ENCODE measurements at regions not wholly inside any gene's neighbourhood (a gene's known extent, or its start where the extent isn't known, plus 50 kb on each side); places are given as distances from the start of the nearest gene placed in this dataset.

- TF ChIP-seq POLR2A (conservative IDR thresholded peaks at IDR 0.05): no peak
- TF ChIP-seq KDM4B (IDR thresholded peaks at IDR 0.05; ENCODE audit: borderline replicate concordance in 2 of 2, low read depth in 1 of 2): no peak
- TF ChIP-seq TCF7L2 (IDR thresholded peaks at IDR 0.05; ENCODE audit: low read depth, low read length): no peak
- TF ChIP-seq HBP1 (CRISPR knock-in tag; IDR thresholded peaks at IDR 0.05): no peak
- TF ChIP-seq MAX (CRISPR knock-in tag; IDR thresholded peaks at IDR 0.05): no peak
- TF ChIP-seq GMEB1 (CRISPR knock-in tag; IDR thresholded peaks at IDR 0.05): no peak
- TF ChIP-seq NR2F6 (CRISPR knock-in tag; IDR thresholded peaks at IDR 0.05): no peak
- no peak for TF ChIP-seq CTCF (IDR thresholded peaks at IDR 0.05 in 2 of 3, conservative IDR thresholded peaks at IDR 0.05 in 1 of 3; ENCODE audit: insufficient read depth in 2 of 3, low read depth in 1 of 3, low read length in 3 of 3)
Observed at GRCh38 chr11:92364177-92364576, 139.6 kb downstream of the FAT3 start.

Measured in K562 (cell line).